NT2/D1 (cell line): ENCODE measurements at regions not wholly inside any gene's neighbourhood (a gene's known extent, or its start where the extent isn't known, plus 50 kb on each side); places are given as distances from the start of the nearest gene placed in this dataset.

ENCODE experiments used
- SUZ12 ChIP-seq: IDR thresholded peaks from 2 replicates; pipeline ENCODE4 v1.6.1; 2011; ENCODE audit not compliant: insufficient read length, insufficient read depth; ENCODE audit errors: extremely low read depth
- YY1 ChIP-seq: IDR thresholded peaks from 2 replicates; pipeline ENCODE4 v1.6.1; 2011; ENCODE audit not compliant: insufficient read length, insufficient read depth

GRCh38 chr15:55118344-55118870 is 78.3 kb downstream of the RSL24D1 start:
- TF ChIP-seq YY1 (no peak), SUZ12 (no peak)
